ENCODE measurements at regions not wholly inside any gene's neighbourhood (a gene's known extent, or its start where the extent isn't known, plus 50 kb on each side); places are given as distances from the start of the nearest gene placed in this dataset.

DNA sequence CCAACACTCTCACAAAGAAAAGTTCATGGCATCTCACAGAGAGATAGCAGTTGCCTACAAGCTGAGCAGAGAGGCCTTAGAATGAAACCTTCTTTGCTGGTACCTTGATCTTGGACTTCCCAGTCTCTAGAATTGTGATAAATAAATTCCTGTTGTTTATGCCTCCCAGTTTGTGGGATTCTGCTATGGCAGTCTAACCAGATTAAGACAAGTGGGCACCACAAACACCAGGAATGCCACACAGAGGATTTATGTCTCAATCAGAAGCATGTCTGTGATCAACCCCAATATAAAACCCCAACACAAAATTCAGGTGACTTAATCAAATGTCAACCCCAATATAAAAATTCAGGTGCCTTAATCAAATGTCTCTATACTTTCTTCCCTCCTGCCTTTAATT lies 581.3 kb downstream of the XPNPEP1 start:
- TF ChIP-seq, protein P1, sequence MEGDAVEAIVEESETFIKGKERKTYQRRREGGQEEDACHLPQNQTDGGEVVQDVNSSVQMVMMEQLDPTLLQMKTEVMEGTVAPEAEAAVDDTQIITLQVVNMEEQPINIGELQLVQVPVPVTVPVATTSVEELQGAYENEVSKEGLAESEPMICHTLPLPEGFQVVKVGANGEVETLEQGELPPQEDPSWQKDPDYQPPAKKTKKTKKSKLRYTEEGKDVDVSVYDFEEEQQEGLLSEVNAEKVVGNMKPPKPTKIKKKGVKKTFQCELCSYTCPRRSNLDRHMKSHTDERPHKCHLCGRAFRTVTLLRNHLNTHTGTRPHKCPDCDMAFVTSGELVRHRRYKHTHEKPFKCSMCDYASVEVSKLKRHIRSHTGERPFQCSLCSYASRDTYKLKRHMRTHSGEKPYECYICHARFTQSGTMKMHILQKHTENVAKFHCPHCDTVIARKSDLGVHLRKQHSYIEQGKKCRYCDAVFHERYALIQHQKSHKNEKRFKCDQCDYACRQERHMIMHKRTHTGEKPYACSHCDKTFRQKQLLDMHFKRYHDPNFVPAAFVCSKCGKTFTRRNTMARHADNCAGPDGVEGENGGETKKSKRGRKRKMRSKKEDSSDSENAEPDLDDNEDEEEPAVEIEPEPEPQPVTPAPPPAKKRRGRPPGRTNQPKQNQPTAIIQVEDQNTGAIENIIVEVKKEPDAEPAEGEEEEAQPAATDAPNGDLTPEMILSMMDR (conservative IDR thresholded peaks at IDR 0.05 in 1 of 2, IDR thresholded peaks at IDR 0.05 in 1 of 2; ENCODE audit: extremely low read depth in 1 of 2, insufficient read depth in 1 of 2, low read depth in 1 of 2, low read length in 2 of 2), result no peak
- TF ChIP-seq EZH2 (IDR thresholded peaks at IDR 0.05; ENCODE audit: borderline replicate concordance, low read length), result no peak
